Mesendoderm (in vitro differentiated cells): ENCODE measurements at regions not wholly inside any gene's neighbourhood (a gene's known extent, or its start where the extent isn't known, plus 50 kb on each side); places are given as distances from the start of the nearest gene placed in this dataset.

Experiments
- DNase-seq: peaks from one replicate; pipeline ENCODE4 v3.0.0; 2013
- H2AK5ac ChIP-seq: 2 replicates; pipeline ENCODE4 v1.6.1; 2013; ENCODE audit warnings: low read length, inconsistent platforms
- H2BK120ac ChIP-seq: 2 replicates; pipeline ENCODE4 v1.6.1; 2013; ENCODE audit warnings: low read depth, mild to moderate bottlenecking, low read length, moderate library complexity, mixed read lengths
- H2BK15ac ChIP-seq: replicated peaks from 2 replicates; pipeline ENCODE4 v1.6.1; 2013; ENCODE audit warnings: low read depth, mild to moderate bottlenecking, moderate library complexity
- H2BK5ac ChIP-seq: 2 replicates; pipeline ENCODE4 v1.6.1; 2013; ENCODE audit warnings: low read length, inconsistent platforms
- H3K18ac ChIP-seq: 2 replicates; pipeline ENCODE4 v1.6.1; 2013; ENCODE audit warnings: mild to moderate bottlenecking, low read length, mixed read lengths
- H3K23ac ChIP-seq: one replicate; pipeline ENCODE4 v1.6.1; 2013; ENCODE audit warnings: low read length
- H3K27ac ChIP-seq: 2 replicates; pipeline ENCODE4 v1.5.1; 2013; ENCODE audit warnings: low read depth, mild to moderate bottlenecking, inconsistent platforms, low read length, moderate library complexity
- H3K27me3 ChIP-seq: 2 replicates; pipeline ENCODE4 v1.6.1; 2013; ENCODE audit warnings: low read length, control low read depth, mild to moderate bottlenecking, inconsistent platforms; ENCODE audit not compliant: insufficient read depth, poor library complexity
- H3K36me3 ChIP-seq: 2 replicates; pipeline ENCODE4 v1.6.1; 2013; ENCODE audit warnings: low read length, inconsistent platforms; ENCODE audit not compliant: control insufficient read depth, insufficient read depth
- H3K4ac ChIP-seq: one replicate; pipeline ENCODE4 v1.6.1; 2013; ENCODE audit warnings: low read depth, mild to moderate bottlenecking, low read length, moderate library complexity
- H3K4me1 ChIP-seq: 2 replicates; pipeline ENCODE4 v1.6.1; 2013; ENCODE audit warnings: low read depth, low read length, inconsistent platforms; ENCODE audit not compliant: control insufficient read depth
- H3K4me2 ChIP-seq: 2 replicates; pipeline ENCODE4 v1.6.1; 2013; ENCODE audit warnings: low read length
- H3K4me3 ChIP-seq: 2 replicates; pipeline ENCODE4 v1.5.1; 2013; ENCODE audit warnings: mild to moderate bottlenecking, low read length
- H3K56ac ChIP-seq: one replicate; pipeline ENCODE4 v1.6.1; 2013; ENCODE audit warnings: low read length
- H3K79me1 ChIP-seq: 2 replicates; pipeline ENCODE4 v1.6.1; 2013; ENCODE audit warnings: low read length, inconsistent platforms
- H3K79me2 ChIP-seq: 2 replicates; pipeline ENCODE4 v1.6.1; 2013; ENCODE audit warnings: mild to moderate bottlenecking, low read length; ENCODE audit not compliant: control insufficient read depth, insufficient read depth
- H3K9ac ChIP-seq: 2 replicates; pipeline ENCODE4 v1.6.1; 2013; ENCODE audit warnings: low read length, inconsistent platforms
- H4K5ac ChIP-seq: one replicate; pipeline ENCODE4 v1.6.1; 2013; ENCODE audit warnings: low read length
- H4K8ac ChIP-seq: one replicate; pipeline ENCODE4 v1.6.1; 2013; ENCODE audit warnings: low read depth, mild to moderate bottlenecking, control low read depth, low read length, moderate library complexity
- WGBS: extraction: QIAGEN DNeasy Blood & Tissue Kit; methylation state at CpG from one replicate; pipeline ENCODE4 v1.1.7; 2013; ENCODE audit warnings: low lambda C conversion rate, missing lambda C conversion rate; ENCODE audit not compliant: insufficient coverage; ENCODE audit errors: extremely low coverage; 5-methylcytosine and 5-hydroxymethylcytosine counted together

DNA sequence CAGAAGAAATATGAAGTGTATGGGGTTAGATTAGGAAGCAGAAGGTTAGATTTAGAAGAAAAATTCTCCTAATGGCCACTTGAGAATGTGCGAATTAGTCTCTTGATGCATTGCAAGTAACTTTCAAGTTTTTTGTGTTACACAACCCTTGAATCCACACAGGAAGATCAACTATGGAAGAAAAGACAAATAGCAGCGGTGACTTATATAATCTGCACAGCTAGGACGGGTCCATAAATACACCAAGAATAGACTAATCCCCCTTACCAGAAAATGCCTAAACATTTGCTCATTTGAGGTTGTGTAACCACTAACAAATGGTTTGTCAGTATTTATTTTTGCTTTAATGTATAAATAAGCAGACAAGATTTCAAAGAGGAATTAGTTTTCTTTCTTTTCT lies 182.6 kb downstream of the TGFB2 start:
- H3K18ac ChIP-seq: no peak overlapping the region
- H3K27me3 ChIP-seq: no peaks in the 10 kb centered on the region
- no peak overlapping the region for H2BK5ac ChIP-seq
- H3K56ac ChIP-seq: no peak overlapping the region
- H2BK15ac ChIP-seq: no peak overlapping the region
- H3K4me1 ChIP-seq: no peaks in the 10 kb centered on the region
- no peak overlapping the region for H2BK120ac ChIP-seq
- no peak overlapping the region for H3K23ac ChIP-seq
- no peaks in the 10 kb centered on the region for H3K79me2 ChIP-seq
- H3K4ac ChIP-seq: no peak overlapping the region
- no peaks in the 10 kb centered on the region for H3K36me3 ChIP-seq
- H3K9ac ChIP-seq: no peak overlapping the region
- H3K4me3 ChIP-seq: no peak overlapping the region
- no peaks in the 10 kb centered on the region for H3K79me1 ChIP-seq
- no peak overlapping the region for H3K27ac ChIP-seq
- no peak overlapping the region for H2AK5ac ChIP-seq
- WGBS: no CpG with 5 or more reads among the region's 3 CpGs
- no peak overlapping the region for H4K5ac ChIP-seq
- H3K4me2 ChIP-seq: no peak overlapping the region
- no peak for DNase-seq
- no peak overlapping the region for H4K8ac ChIP-seq

DNA sequence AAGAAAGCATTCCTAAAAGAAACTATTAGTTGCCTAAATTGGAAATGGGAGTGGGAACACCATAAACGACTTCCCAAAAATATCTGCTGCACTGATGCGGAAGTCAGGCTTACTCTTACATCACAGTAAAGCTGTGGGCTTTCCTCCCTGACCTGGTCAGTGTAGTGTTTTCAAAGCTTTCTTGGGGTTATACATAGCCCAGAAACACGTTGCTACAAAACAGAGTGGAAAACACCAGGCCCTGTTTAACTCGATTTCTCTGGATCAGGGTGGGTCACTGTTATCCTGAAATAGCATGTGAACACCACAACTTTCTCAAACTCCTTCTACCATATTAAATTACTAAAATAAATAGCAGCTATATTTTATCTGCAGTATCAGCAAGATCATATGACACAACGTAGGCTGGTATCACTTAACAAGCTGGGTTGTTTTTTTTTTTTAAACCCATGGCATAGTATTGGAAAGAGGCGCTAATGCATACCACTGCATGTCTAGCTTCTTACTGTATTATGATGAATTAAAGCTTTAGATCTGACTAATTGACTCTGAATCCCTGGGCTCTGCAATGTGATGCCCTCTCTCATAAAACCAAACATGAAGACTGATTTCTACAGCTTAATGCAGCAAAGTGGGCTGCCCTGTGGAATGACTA lies 184.6 kb downstream of the TGFB2 start:
- H3K36me3 ChIP-seq: no peaks in the 10 kb centered on the region
- no peak overlapping the region for H4K8ac ChIP-seq
- no peak overlapping the region for H3K4me2 ChIP-seq
- H3K4ac ChIP-seq: no peak overlapping the region
- no peak overlapping the region for H2BK15ac ChIP-seq
- H3K9ac ChIP-seq: no peak overlapping the region
- no peak overlapping the region for H3K4me3 ChIP-seq
- no peak overlapping the region for H3K56ac ChIP-seq
- no CpG with 5 or more reads among the region's 6 CpGs for WGBS
- H3K4me1 ChIP-seq: no peaks in the 10 kb centered on the region
- H3K18ac ChIP-seq: no peak overlapping the region
- no peak overlapping the region for H3K27ac ChIP-seq
- no peak overlapping the region for H4K5ac ChIP-seq
- no peaks in the 10 kb centered on the region for H3K27me3 ChIP-seq
- H2BK5ac ChIP-seq: no peak overlapping the region
- H3K79me2 ChIP-seq: no peaks in the 10 kb centered on the region
- H2BK120ac ChIP-seq: no peak overlapping the region
- H3K79me1 ChIP-seq: no peaks in the 10 kb centered on the region
- H2AK5ac ChIP-seq: no peak overlapping the region
- H3K23ac ChIP-seq: no peak overlapping the region
- no peak for DNase-seq

DNA sequence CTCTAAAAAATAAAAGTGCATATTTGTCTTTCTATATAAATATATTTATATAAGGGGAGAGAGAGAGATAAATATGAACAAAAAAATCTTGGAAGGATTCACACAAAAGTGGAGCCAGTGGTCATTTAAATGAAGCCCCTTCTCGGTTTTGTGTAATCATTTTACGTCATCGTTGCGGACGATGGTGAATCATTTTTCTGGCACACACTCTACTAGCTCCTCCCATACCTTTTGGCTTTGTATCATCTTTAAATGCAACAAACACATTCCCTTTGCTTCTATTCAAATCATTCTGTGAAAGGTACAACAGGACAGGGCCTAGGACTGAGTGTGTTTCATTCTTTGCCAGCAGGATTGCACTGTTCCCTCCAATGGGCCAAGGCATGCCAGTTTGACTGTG lies 186.8 kb downstream of the TGFB2 start:
- no peaks in the 10 kb centered on the region for H3K79me2 ChIP-seq
- H3K79me1 ChIP-seq: no peaks in the 10 kb centered on the region
- H3K18ac ChIP-seq: no peak overlapping the region
- no peak overlapping the region for H3K56ac ChIP-seq
- no peak overlapping the region for H3K4me2 ChIP-seq
- H3K36me3 ChIP-seq: no peaks in the 10 kb centered on the region
- no peak overlapping the region for H2BK5ac ChIP-seq
- no peak overlapping the region for H2BK120ac ChIP-seq
- no peak overlapping the region for H3K4ac ChIP-seq
- no peak overlapping the region for H2BK15ac ChIP-seq
- no peaks in the 10 kb centered on the region for H3K27me3 ChIP-seq
- H3K9ac ChIP-seq: no peak overlapping the region
- no peak overlapping the region for H4K5ac ChIP-seq
- H3K27ac ChIP-seq: no peak overlapping the region
- no CpG with 5 or more reads among the region's 5 CpGs for WGBS
- H4K8ac ChIP-seq: no peak overlapping the region
- H2AK5ac ChIP-seq: no peak overlapping the region
- no peak overlapping the region for H3K23ac ChIP-seq
- H3K4me3 ChIP-seq: no peak overlapping the region
- DNase-seq: no peak
- no peaks in the 10 kb centered on the region for H3K4me1 ChIP-seq

- Histone ChIP-seq H3K23ac (no peak overlapping the region), H3K27ac (no peak overlapping the region), H3K4ac (no peak overlapping the region)
These were observed 191.3 kb downstream of the TGFB2 start for GRCh38 chr1:218536296-218536986.

DNA sequence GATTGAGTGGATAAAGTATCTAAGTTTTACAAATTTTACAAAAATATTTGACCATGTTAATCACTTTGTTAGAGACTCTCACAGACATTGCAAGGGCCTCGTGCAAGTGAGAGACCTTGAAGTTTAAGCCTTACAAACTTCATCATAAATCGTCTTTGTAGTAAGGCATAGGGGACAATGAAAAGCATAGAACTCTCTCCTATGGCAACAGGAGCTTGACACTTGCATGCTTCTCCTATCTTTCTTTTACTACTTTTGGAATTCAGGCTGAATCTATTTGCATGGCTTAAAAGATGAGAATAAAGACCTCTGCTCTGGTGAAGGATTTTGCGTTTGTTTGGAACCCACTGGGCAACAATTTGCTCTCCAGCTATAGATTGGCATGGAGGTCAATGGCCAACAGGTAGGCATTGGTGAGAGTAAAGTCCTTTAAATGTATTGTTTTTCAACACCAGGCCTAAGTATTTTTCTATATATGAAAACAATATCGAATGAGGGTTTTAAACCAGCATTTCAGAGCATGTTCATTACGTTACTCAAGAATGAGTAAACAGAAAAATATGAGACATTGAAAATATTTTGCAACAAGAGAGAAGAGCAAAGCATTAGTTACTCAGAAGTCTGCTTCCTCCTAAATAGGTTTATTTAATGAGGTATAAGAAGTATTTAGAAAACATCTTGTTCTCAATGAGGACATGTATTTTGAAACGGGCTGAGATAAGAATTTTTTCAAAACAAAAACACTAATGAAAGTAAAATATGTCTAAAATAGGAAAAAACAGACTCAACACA lies 192.2 kb downstream of the TGFB2 start:
- Histone ChIP-seq H3K27ac (no peak overlapping the region), H3K23ac (no peak overlapping the region), H2BK120ac (no peak overlapping the region), H3K27me3 (no peaks in the 10 kb centered on the region), H3K9ac (no peak overlapping the region), H3K18ac (no peak overlapping the region), H3K4me3 (no peak overlapping the region), H2AK5ac (no peak overlapping the region), H3K56ac (no peak overlapping the region), H3K4me2 (no peak overlapping the region), H3K36me3 (no peaks in the 10 kb centered on the region), H2BK5ac (no peak overlapping the region), H3K79me2 (no peaks in the 10 kb centered on the region), H4K8ac (no peak overlapping the region), H3K79me1 (no peaks in the 10 kb centered on the region), H4K5ac (no peak overlapping the region), H2BK15ac (no peak overlapping the region), H3K4me1 (no peaks in the 10 kb centered on the region), H3K4ac (no peak overlapping the region)
- DNase-seq: no peak
- no CpG with 5 or more reads among the region's 6 CpGs for WGBS

More at GRCh38 chr1:218536296-218536986, 191.3 kb downstream of the TGFB2 start:
- H4K8ac ChIP-seq: no peak overlapping the region
- H3K9ac ChIP-seq: no peak overlapping the region
- no peak overlapping the region for H2BK120ac ChIP-seq
- no peak overlapping the region for H3K18ac ChIP-seq
- no peak overlapping the region for H2AK5ac ChIP-seq
- H3K79me2 ChIP-seq: no peaks in the 10 kb centered on the region
- no peak overlapping the region for H4K5ac ChIP-seq
- H3K4me2 ChIP-seq: no peak overlapping the region
- H3K56ac ChIP-seq: no peak overlapping the region
- no peaks in the 10 kb centered on the region for H3K4me1 ChIP-seq
- no peak for DNase-seq
- WGBS: no CpG with 5 or more reads among the region's 2 CpGs
- H2BK5ac ChIP-seq: no peak overlapping the region
- H3K27me3 ChIP-seq: no peaks in the 10 kb centered on the region
- H2BK15ac ChIP-seq: no peak overlapping the region
- no peaks in the 10 kb centered on the region for H3K79me1 ChIP-seq
- no peaks in the 10 kb centered on the region for H3K36me3 ChIP-seq
- no peak overlapping the region for H3K4me3 ChIP-seq
